K562 (cell line): ENCODE measurements at regions not wholly inside any gene's neighbourhood (a gene's known extent, or its start where the extent isn't known, plus 50 kb on each side); places are given as distances from the start of the nearest gene placed in this dataset.

Source experiments
- EZH2 ChIP-seq: IDR thresholded peaks from 2 replicates; pipeline ENCODE4 v1.6.1; 2012; ENCODE audit warnings: low read depth, mild to moderate bottlenecking, inconsistent platforms, low read length, borderline replicate concordance
- MLX ChIP-seq, 2 experiments: fragments of 450-650 bp in 1 of 2; sonication (generic) in 1 of 2; formaldehyde crosslinking; conservative IDR thresholded peaks; 2 replicates each; pipeline versions ENCODE4 v1.4.0 to v1.8.1; 2020 to 2022; ENCODE audit warnings: mild to moderate bottlenecking in 1 of 2, missing genetic modification reagents in 1 of 2
- UBTF ChIP-seq, 2 experiments: IDR thresholded peaks; 2 replicates each; pipeline ENCODE4 v1.6.1; 2012; ENCODE audit warnings: improper control_type of control experiment in 2 of 2, low read depth in 2 of 2, low read length in 2 of 2, borderline replicate concordance in 1 of 2

GRCh38 chr6:28839443-28840120 lies 84.2 kb downstream of the TRIM27 start:
- TF ChIP-seq MLX (CRISPR knock-in tag; conservative IDR thresholded peaks at IDR 0.05), result no peak
- no peak for TF ChIP-seq EZH2
- TF ChIP-seq UBTF (IDR thresholded peaks at IDR 0.05; ENCODE audit: borderline replicate concordance in 1 of 2, low read depth in 2 of 2, low read length in 2 of 2), result no peak
